GM23248 (cell line): ENCODE measurements at regions not wholly inside any gene's neighbourhood (a gene's known extent, or its start where the extent isn't known, plus 50 kb on each side); places are given as distances from the start of the nearest gene placed in this dataset.

Experiments used
- DNase-seq: peaks from one replicate; pipeline ENCODE4 v3.0.0-alpha.2; 2015
- H2AFZ ChIP-seq: fragments of 200-600 bp; sonication (generic); 2 replicates; pipeline ENCODE4 v1.6.1; 2016; ENCODE audit warnings: antibody characterized with exemption
- H3F3A ChIP-seq: fragments of 200-600 bp; sonication (generic); 2 replicates; pipeline ENCODE4 v1.6.1; 2016; ENCODE audit warnings: mild to moderate bottlenecking, antibody characterized with exemption, mixed run types; ENCODE audit not compliant: insufficient read depth
- H3K27ac ChIP-seq: fragments of 200-600 bp; sonication (generic); 2 replicates; pipeline ENCODE4 v1.5.1; 2016; ENCODE audit warnings: mild to moderate bottlenecking
- H3K27me3 ChIP-seq: fragments of 200-600 bp; sonication (generic); replicated peaks from 2 replicates; pipeline ENCODE4 v1.6.1; 2016; ENCODE audit warnings: mild to moderate bottlenecking; ENCODE audit not compliant: insufficient read depth
- H3K36me3 ChIP-seq: fragments of 200-600 bp; sonication (generic); 2 replicates; pipeline ENCODE4 v1.6.1; 2016; ENCODE audit warnings: low read depth, mild to moderate bottlenecking
- H3K4me1 ChIP-seq: fragments of 200-600 bp; sonication (generic); 2 replicates; pipeline ENCODE4 v1.6.1; 2016; ENCODE audit warnings: mild to moderate bottlenecking; ENCODE audit not compliant: insufficient read depth
- H3K4me2 ChIP-seq: fragments of 200-600 bp; sonication (generic); one replicate; pipeline ENCODE4 v1.6.1; 2016; ENCODE audit warnings: mild to moderate bottlenecking; ENCODE audit not compliant: unreplicated experiment
- H3K4me3 ChIP-seq: fragments of 200-600 bp; sonication (generic); 2 replicates; pipeline ENCODE4 v1.5.1; 2016; ENCODE audit warnings: mild to moderate bottlenecking
- H3K79me2 ChIP-seq: fragments of 200-600 bp; sonication (generic); 2 replicates; pipeline ENCODE4 v1.6.1; 2016; ENCODE audit warnings: mild to moderate bottlenecking; ENCODE audit not compliant: insufficient read depth
- H3K9ac ChIP-seq: fragments of 200-600 bp; sonication (generic); 2 replicates; pipeline ENCODE4 v1.6.1; 2016; ENCODE audit warnings: mild to moderate bottlenecking
- H3K9me2 ChIP-seq: fragments of 200-600 bp; sonication (generic); 2 replicates; pipeline ENCODE4 v1.6.1; 2016; ENCODE audit warnings: mixed run types, mild to moderate bottlenecking, moderate library complexity; ENCODE audit not compliant: insufficient read depth
- H3K9me3 ChIP-seq: fragments of 200-600 bp; sonication (generic); one replicate; pipeline ENCODE4 v1.6.1; 2017; ENCODE audit warnings: low read depth
- H4K20me1 ChIP-seq: fragments of 200-600 bp; sonication (generic); 2 replicates; pipeline ENCODE4 v1.6.0; 2016; ENCODE audit not compliant: insufficient read depth
- EZH2 ChIP-seq: fragments of 200-600 bp; sonication (generic); IDR thresholded peaks from 2 replicates; pipeline ENCODE4 v1.6.1; 2018; ENCODE audit warnings: antibody characterized with exemption, mild to moderate bottlenecking; ENCODE audit not compliant: insufficient read depth, poor library complexity, severe bottlenecking
- EZH2phosphoT487 ChIP-seq: fragments of 200-600 bp; sonication (generic); IDR thresholded peaks from 2 replicates; pipeline ENCODE4 v1.6.1; 2018; ENCODE audit warnings: antibody characterized with exemption, moderate library complexity, mild to moderate bottlenecking, low read depth; ENCODE audit not compliant: insufficient read depth
- WGBS, 2 experiments: methylation state at CpG; one replicate each; pipeline ENCODE4 v1.1.6; 2015 to 2017; ENCODE audit warnings: low lambda C conversion rate in 2 of 2, low coverage in 1 of 2; ENCODE audit errors: missing lambda C conversion rate in 2 of 2; 5-methylcytosine and 5-hydroxymethylcytosine counted together
- in situ Hi-C: fragments of 300-500 bp; cut with MboI; formaldehyde crosslinking; loops from 2 replicates; pipeline ENCODE4 v1.15.0; 2020

DNA sequence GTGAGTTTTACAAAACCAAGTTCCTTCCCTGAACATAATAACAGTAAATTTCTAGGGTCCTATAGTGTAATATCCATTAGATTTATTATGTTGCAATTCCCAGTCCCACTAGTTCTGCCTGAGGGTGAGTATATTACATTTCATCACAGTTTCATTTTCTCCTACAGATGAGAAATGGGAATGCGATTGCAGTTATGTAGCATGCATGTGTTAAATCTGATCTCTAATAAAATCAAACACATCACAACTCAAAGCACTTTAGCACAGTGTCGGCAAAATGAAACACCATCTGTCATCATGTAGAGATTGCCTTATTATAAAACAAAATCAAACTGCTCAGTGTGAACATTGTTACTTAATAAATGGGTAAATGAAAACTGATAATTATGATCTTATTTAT is 180.5 kb upstream of the TOX3 start:
- no peak overlapping the region for H3K4me2 ChIP-seq
- H3K4me3 ChIP-seq: no peak overlapping the region
- 10 to 13% methylated on average over 2 of the region's 2 CpGs for WGBS, 2 experiments
- H3F3A ChIP-seq: no peaks in the 10 kb centered on the region
- H3K4me1 ChIP-seq: no peaks in the 10 kb centered on the region
- no peaks in the 10 kb centered on the region for H3K79me2 ChIP-seq
- no peak for TF ChIP-seq EZH2phosphoT487
- no peak for TF ChIP-seq EZH2
- H3K9me2 ChIP-seq: no peaks in the 10 kb centered on the region
- no peaks in the 10 kb centered on the region for H4K20me1 ChIP-seq
- H3K36me3 ChIP-seq: no peaks in the 10 kb centered on the region
- DNase-seq: no peak
- H3K27me3 ChIP-seq: no peaks in the 10 kb centered on the region
- H3K9ac ChIP-seq: no peak overlapping the region
- no peak overlapping the region for H2AFZ ChIP-seq
- in situ Hi-C loops: no loop called here
- no peaks in the 10 kb centered on the region for H3K9me3 ChIP-seq
- no peak overlapping the region for H3K27ac ChIP-seq

DNA sequence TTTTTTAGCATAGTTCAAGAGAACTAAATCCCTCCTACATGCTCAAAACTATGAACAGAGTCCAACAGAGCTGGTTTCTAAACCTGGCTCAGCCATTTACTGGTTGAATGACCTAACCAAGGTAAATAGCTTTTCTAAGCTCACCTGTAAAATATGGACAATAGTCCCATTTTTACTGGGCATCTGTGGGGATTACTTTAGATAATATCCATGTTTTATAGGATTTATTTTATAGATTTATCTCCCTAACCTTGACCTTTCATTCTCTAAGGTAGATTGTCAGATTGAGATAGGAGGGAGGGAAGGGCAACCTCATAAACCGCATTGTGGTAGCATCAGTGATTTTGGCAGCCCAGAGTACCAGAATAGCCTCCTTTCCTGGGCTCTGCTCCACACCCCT is 178.5 kb upstream of the TOX3 start:
- H3K36me3 ChIP-seq: no peaks in the 10 kb centered on the region
- TF ChIP-seq EZH2: no peak
- TF ChIP-seq EZH2phosphoT487: no peak
- H3K4me2 ChIP-seq: no peak overlapping the region
- WGBS, 2 experiments: 50 to 55% methylated on average over 1 of the region's 1 CpG
- no peaks in the 10 kb centered on the region for H4K20me1 ChIP-seq
- H3K4me3 ChIP-seq: no peak overlapping the region
- no peak for DNase-seq
- no peaks in the 10 kb centered on the region for H3K9me2 ChIP-seq
- H3K79me2 ChIP-seq: no peaks in the 10 kb centered on the region
- in situ Hi-C loops: no loop called here
- H3K27me3 ChIP-seq: no peaks in the 10 kb centered on the region
- H3K9me3 ChIP-seq: no peaks in the 10 kb centered on the region
- no peaks in the 10 kb centered on the region for H3K4me1 ChIP-seq
- no peak overlapping the region for H3K27ac ChIP-seq
- no peaks in the 10 kb centered on the region for H3F3A ChIP-seq
- no peak overlapping the region for H2AFZ ChIP-seq
- H3K9ac ChIP-seq: no peak overlapping the region

DNA sequence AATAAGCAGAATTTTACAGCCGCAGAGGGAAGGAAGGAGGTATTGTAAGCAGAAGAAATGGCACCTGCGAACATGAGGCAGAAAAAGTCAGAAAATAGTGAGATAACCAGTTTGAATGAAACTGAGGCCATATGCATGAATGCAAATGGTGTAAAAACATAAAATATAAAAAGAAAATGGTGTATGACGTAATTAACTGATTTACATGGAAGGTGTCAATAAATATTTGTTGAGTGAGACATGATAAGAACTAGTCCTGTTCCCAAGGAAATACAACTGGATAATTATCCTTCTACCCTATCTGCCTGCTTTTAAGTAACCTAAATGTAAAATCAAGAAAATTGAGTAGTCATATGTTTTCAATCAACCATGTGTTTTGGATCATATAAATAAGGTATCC is 178.1 kb upstream of the TOX3 start:
- DNase-seq: no peak
- no peaks in the 10 kb centered on the region for H3K9me2 ChIP-seq
- no peaks in the 10 kb centered on the region for H3K4me1 ChIP-seq
- H3K79me2 ChIP-seq: no peaks in the 10 kb centered on the region
- in situ Hi-C loops: no loop called here
- no peak overlapping the region for H2AFZ ChIP-seq
- no peaks in the 10 kb centered on the region for H4K20me1 ChIP-seq
- no peak overlapping the region for H3K27ac ChIP-seq
- TF ChIP-seq EZH2phosphoT487: no peak
- no peak for TF ChIP-seq EZH2
- no peak overlapping the region for H3K9ac ChIP-seq
- no peaks in the 10 kb centered on the region for H3K9me3 ChIP-seq
- WGBS, 2 experiments: 6 to 9% methylated on average over 3 of the region's 3 CpGs
- no peaks in the 10 kb centered on the region for H3F3A ChIP-seq
- H3K4me2 ChIP-seq: no peak overlapping the region
- no peak overlapping the region for H3K4me3 ChIP-seq
- H3K36me3 ChIP-seq: no peaks in the 10 kb centered on the region
- no peaks in the 10 kb centered on the region for H3K27me3 ChIP-seq

DNA sequence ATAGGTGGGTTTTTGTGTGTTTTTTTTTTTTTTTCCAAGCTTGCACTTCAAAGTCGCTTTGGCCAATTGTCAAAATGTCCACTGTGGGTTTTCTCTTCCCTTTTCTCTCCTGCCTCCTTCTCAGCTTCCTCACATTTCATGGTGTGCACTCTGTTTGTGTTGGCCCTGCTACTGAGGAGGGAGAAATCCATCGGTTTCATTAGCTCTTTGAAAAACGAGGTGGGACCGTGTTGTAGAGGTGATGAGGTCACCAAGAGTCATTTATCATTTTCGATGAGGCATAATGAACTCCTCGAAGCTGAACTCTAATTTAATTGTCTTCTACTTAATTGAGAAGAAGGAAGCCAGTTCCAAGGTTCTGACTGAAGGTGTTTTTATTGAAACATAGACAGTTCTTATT is 174.4 kb upstream of the TOX3 start:
- Histone ChIP-seq H3F3A (no peaks in the 10 kb centered on the region), H3K4me3 (no peak overlapping the region), H3K9me3 (no peaks in the 10 kb centered on the region), H3K36me3 (no peaks in the 10 kb centered on the region), H4K20me1 (no peaks in the 10 kb centered on the region), H3K9ac (no peak overlapping the region), H3K4me2 (no peak overlapping the region), H3K4me1 (no peaks in the 10 kb centered on the region), H3K27me3 (no peaks in the 10 kb centered on the region), H3K27ac (no peak overlapping the region), H3K9me2 (no peaks in the 10 kb centered on the region), H2AFZ (no peak overlapping the region), H3K79me2 (no peaks in the 10 kb centered on the region)
- no peak for DNase-seq
- in situ Hi-C loops: no loop called here
- WGBS, 2 experiments: 14% methylated on average over 6 of the region's 6 CpGs
- no peak for TF ChIP-seq EZH2phosphoT487
- TF ChIP-seq EZH2: no peak

DNA sequence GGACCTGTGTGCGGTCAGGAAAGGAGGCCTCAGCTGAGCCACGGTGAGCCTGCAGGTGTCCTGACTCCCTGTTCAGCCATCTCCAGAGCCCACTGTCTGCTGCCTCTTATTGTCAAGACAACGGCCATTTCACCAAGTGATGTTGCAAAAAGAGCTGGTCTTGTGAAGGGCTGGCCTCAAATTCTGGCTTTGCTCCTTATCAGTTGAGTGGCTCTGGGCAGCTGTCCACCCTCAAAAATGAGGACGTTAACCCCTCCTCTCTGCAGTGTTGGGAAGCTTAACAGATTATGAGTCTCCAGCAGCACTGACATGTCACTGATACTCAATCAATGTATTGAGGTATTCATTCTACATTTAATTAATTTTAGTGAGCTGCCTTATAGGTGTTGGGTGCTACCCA is 171.1 kb upstream of the TOX3 start:
- in situ Hi-C loops: no loop called here
- Histone ChIP-seq H3K79me2 (no peaks in the 10 kb centered on the region), H3K9me3 (no peaks in the 10 kb centered on the region), H3K9ac (no peak overlapping the region), H3K9me2 (no peaks in the 10 kb centered on the region), H3K27ac (no peak overlapping the region), H3K4me1 (no peaks in the 10 kb centered on the region), H3F3A (no peaks in the 10 kb centered on the region), H3K36me3 (no peaks in the 10 kb centered on the region), H2AFZ (no peak overlapping the region), H3K27me3 (no peaks in the 10 kb centered on the region), H3K4me2 (no peak overlapping the region), H4K20me1 (no peaks in the 10 kb centered on the region), H3K4me3 (no peak overlapping the region)
- no peak for DNase-seq
- WGBS, 2 experiments: 16 to 35% methylated on average over 4 of the region's 4 CpGs
- TF ChIP-seq EZH2phosphoT487 (no peak), EZH2 (no peak)
